ENCODE measurements at regions not wholly inside any gene's neighbourhood (a gene's known extent, or its start where the extent isn't known, plus 50 kb on each side); places are given as distances from the start of the nearest gene placed in this dataset.
"Not testable (repeated sequence)": the region's sequence is repeated elsewhere in the genome, so short reads cannot be mapped to it uniquely, and the experiment has no call there.

DNA sequence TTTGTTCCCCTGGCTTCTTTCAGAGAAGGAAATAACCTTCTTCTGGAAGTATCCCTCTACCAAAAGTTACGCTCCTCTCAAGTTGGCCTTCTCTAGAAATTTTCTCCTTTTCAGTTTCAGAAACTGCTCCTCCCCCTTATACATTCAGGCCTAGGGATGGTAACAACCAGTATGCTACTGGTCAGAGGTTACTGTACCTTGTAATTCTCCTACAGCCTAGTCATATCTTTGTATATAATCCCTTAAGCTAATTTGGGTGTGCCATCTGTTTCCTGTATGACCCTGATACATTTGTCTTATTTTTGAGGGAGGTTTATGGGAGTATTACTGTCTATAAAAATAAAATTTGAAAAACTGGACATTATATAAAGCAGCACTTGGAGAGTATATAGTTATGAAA, 98.0 kb upstream of the NOTCH2NLA start:
- not testable (repeated sequence) for DNase-seq (ENCODE audit: low read depth in 2 of 2)

DNA sequence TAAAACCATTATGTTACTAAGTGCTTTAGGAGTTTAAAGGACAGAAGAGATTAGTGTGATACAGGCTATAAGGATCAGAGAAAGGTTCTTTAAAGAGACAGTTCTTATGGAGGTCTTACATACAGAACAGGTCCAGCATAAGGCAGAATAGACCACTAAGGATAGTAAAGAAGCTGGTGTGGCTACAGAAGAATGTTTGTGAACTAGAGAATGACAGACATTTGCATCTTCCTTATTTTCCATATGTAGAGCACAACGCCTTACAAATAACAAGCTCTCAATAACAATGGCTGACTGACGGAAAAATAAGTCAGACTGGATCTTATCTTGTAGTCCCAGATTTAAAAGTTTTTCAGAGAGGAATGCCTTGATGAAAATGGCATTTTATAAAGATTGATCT, 95.6 kb upstream of the NOTCH2NLA start:
- DNase-seq (ENCODE audit: low read depth in 2 of 2) = not testable (repeated sequence)

DNA sequence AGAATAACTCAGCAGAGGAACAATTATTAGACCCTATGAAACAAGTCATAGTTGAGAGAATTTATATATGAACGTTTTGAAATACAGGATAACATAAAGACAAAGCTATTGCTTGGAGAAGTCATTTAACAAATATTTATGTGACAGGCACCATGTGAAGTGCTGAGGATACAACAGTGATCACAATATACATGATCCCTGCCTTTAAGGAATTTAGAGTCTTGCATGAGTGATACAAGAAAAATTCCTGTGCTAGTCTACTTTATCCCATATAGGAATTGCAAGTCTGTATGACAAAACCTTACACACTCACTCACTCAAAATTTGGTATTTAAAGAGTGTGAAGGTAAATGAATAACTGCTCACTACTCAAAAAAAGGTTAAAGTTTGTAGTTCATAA, 94.5 kb upstream of the NOTCH2NLA start:
- not testable (repeated sequence) for DNase-seq (ENCODE audit: low read depth in 2 of 2)

DNA sequence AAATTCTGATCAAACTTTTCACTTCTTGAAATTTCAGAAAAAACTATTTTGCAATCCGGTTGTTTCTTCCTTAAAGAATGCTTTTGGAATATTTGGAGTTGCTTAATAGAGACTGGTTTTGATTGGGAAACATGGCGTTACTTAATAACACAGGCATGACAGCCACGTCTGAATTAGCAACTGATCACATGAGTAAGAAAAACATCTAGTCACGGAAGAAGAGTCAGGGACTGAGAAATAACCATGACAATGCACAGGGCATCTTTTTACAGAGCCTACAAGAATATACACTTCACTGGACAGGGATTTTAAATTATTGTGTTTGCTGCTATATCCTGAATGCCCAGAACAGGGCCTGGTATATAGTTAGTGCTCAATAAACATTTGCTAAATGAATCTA, 94.1 kb upstream of the NOTCH2NLA start:
- DNase-seq (ENCODE audit: low read depth in 2 of 2) = not testable (repeated sequence)

DNA sequence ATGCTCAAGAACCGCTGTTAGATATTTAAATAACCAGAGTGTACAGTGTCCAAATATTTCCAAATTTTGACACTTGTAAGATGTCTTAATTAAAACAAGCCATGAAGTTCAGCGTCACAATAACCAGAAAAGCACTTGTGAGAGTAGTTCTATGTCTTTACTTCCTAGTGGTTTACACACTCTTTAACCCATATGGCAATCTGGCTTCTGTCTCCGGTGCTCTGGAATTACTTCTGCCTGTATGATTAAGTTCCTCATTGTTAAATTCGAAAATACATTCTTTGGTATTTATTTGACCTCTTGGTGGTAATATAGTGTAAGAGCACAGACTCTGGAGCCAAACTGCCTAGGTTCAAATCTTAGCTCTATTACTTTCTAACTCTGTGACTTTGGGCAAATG, 89.9 kb upstream of the NOTCH2NLA start:
- not testable (repeated sequence) for DNase-seq (ENCODE audit: low read depth in 2 of 2)

DNA sequence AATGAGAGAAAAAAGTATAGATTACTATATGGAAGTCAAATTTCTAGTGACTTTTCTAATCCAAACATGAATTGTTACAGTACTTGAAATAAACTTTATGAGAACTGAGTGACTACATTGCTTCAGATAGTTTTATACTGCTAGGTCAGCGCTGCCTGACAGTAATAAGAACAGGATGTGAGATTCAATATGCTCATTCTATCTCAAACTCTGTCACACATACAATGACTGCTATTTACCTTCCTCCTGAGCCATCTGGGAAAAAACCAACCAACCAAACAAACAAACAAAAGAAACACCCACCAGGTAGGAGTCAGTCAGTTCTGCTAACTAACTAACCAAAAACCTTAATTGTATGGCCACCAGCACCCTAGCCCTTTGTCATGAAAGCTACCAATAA, 89.0 kb upstream of the NOTCH2NLA start:
- DNase-seq (ENCODE audit: low read depth in 2 of 2) = not testable (repeated sequence)

DNA sequence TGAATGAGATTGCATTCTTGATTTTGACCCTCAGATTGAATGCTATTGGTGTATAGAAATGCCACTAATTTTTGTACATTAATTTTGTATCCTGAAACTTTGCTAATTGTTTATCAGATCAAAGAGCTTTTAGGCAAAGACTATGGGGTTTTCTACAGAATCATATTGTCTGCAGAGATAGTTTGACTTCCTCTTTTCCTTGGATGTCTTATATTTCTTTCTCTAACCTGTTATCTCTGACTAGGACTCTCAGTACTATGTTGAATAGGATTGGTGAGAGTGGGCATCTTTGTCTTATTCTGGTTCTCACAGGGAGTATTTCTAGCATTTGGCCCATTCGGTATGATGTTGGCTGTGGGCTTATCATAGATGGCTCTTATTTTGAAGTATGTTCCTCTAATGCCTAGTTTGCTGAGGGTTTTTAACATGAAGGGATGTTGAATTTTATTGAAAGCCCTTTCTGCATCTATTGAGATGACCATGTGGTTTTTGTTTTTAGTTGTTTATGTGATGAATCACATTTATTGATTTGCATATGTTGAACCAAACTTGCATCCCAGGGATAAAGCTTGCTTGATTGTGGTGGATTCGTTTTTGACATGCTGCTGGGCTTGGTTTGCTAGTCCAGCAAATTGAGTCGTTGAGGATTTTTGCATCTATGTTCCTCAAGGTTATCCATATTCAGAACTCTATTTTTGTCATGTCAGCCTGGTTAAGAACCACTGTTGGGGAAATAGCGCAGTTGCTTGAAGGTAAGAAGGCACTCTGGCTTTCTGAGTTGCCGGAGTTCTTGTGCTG, 85.8 kb upstream of the NOTCH2NLA start:
- DNase-seq (ENCODE audit: low read depth in 2 of 2) = not testable (repeated sequence)

DNA sequence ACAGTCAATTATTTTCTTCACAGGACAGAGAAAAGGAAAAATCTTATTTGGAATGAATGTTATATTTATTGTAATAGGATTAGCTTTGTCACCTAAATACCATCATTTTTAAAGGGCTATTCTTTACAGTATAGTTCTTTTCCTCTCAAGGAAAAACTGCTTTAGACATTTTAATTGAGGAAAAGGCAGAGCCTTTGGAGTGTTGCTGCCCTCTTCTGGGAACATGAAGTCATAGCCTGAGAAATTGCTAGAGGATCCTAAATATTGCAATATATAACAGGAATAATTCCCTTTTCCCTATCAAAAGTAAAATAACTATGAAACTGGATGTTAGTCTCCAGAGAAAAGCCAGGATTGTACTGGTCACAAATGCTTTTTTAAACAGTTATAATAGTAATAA, 81.8 kb upstream of the NOTCH2NLA start:
- not testable (repeated sequence) for DNase-seq (ENCODE audit: low read depth in 2 of 2)

DNA sequence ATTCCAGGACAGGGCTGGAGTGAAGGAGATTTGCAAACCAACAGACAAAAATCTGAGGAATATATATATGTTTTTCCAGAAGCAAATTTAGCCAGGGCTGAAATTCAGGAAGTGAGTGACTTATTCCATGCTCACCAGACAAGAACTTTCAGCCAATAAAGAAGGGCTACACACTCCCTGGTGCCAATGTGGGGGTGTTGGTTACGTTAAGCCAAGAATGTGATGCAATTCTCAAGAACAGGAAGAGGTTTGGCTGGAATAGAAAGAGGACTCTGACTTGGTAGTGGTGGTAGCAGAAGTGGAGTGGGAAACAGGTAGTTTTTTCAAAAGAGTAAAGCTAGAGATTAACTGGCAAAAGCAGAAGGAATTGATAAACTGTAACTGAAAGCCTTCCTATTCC, 80.6 kb upstream of the NOTCH2NLA start:
- DNase-seq (ENCODE audit: low read depth in 2 of 2) = not testable (repeated sequence)

DNA sequence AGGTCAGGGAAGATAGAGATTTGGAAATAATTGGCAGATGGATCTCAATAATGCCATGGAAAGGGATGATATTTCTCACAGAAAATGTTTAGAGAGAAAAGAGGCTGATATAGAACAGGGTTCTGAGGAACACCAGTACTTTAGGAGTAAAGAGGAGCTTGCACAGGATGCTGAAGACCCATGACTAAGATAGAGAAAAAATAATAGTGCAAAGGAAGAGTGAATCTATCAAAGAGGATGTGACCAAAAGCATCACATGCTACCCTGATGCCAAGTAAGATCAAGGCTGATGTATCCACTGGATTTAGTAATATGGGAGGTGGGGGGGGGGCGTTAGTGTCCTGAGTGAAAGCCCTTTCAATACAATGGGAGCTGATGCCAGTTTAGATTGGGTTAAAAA, 80.1 kb upstream of the NOTCH2NLA start:
- DNase-seq (ENCODE audit: low read depth in 2 of 2) = not testable (repeated sequence)

DNA sequence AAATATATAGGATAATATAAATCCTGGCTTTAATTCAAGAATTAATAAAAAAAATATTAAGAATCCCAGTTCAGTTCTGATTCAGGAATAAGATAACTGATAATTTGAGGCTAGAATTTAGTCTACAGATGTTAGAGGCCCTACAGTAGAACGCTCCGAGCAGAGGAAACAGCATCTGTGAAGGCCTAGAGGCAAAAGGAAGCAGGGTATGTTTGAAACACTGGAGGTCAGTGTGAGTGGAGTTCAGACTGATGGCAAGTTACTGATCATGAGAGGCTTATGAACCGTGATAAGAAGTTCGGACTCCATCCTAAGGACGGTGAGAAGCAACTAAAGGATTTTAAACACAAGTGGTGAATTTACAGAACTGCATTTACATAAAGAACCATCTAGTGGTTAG, 79.3 kb upstream of the NOTCH2NLA start:
- not testable (repeated sequence) for DNase-seq (ENCODE audit: low read depth in 2 of 2)

DNA sequence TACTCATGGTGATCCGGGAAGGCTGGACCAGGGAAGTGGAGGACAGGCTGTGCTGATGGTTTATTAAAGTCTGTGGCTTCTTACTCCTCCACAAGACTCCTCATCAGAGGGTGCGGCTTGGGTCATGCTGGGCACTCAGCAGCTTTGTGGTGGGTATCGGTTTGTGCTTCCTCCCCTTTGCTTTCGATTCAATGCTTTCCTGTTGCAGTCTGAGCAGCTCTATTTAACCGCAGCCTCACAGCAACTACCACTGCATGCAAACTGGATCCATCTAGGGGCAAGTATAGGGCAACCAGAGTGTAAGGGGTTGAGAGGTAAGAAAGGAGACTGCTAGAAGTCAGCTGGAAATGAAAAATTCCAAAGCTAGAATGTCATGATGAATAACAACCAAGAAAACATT, 78.8 kb upstream of the NOTCH2NLA start:
- DNase-seq (ENCODE audit: low read depth in 2 of 2) = not testable (repeated sequence)

DNA sequence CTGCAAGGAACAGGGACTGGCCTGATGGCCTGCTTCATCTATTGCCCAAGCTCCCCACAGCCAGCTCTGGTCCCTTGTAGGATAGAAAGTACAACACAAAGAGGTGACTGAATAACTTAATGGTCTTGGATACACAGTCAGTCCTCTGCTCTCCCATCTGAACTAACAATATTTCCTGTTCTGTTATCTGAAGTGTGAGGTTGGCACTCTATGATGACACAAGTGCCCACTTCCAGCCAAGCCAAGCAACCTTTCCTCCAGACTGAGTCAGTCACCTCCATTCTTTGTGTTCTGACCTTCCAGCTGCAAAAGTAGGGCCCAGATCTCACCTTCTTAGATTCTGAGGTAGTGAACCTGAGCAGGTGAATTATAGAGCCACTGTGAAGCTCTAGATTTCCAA, 77.8 kb upstream of the NOTCH2NLA start:
- DNase-seq (ENCODE audit: low read depth in 2 of 2) = not testable (repeated sequence)

DNA sequence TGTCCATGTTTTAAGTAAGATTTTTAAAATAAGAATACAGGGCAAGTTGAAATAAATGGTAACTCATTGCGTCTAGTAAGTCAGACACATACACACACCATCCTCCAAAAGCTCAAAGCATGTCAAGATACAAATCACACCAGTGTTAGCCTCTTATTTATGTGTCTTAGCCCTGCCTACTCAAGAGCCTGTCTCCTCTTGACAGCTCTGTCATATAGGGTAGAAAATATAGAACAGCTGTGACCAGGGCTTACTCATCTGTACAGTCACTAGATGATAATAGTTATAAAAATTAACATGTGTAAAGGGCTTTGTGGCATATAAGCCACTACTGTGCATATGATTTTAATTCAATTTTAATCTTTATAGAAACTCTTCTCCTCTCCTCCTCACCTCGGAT, 76.6 kb upstream of the NOTCH2NLA start:
- not testable (repeated sequence) for DNase-seq (ENCODE audit: low read depth in 2 of 2)

DNA sequence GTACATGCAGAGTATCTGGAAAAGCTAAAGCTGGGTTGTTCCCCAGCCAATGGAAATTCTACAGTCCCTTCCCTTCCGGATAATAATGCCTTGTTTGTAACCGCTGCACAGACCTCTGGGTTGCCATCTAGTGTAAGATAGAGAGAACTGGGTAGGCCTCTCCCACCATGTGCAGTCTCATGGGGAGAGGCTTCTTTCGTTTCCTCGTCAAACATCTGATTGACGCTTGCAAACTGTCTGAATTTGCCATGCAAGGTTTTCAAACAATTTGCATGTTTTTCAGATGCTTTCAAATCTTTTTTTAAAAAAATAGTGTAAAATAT, 69.7 kb upstream of the NOTCH2NLA start:
- DNase-seq (ENCODE audit: low read depth in 2 of 2) = not testable (repeated sequence)

DNA sequence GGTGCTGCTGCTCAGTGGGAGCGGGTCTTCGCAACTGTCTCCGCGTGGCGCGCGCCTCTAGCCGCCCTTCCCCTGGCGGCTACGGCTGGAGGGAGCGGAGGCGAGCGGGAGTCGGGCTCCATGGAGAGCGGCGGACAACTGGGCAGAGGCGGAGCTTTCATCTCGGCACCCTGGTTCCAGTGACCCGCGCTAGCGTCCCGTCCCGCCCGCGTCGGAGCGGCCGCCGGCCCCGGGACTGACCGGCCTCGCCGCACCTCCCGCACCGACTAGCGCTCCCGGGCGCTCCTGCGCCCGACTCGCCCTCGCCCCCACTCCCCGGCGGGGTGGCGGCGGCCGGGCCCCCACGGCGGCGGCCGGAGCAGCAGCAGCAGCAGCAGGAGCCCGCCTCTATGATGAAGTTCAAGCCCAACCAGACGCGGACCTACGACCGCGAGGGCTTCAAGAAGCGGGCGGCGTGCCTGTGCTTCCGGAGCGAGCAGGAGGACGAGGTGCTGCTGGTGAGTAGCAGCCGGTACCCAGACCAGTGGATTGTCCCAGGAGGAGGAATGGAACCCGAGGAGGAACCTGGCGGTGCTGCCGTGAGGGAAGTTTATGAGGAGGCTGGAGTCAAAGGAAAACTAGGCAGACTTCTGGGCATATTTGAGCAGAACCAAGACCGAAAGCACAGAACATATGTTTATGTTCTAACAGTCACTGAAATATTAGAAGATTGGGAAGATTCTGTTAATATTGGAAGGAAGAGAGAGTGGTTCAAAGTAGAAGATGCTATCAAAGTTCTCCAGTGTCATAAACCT, 69.2 kb upstream of the NOTCH2NLA start:
- not testable (repeated sequence) for DNase-seq (ENCODE audit: low read depth in 2 of 2)

DNA sequence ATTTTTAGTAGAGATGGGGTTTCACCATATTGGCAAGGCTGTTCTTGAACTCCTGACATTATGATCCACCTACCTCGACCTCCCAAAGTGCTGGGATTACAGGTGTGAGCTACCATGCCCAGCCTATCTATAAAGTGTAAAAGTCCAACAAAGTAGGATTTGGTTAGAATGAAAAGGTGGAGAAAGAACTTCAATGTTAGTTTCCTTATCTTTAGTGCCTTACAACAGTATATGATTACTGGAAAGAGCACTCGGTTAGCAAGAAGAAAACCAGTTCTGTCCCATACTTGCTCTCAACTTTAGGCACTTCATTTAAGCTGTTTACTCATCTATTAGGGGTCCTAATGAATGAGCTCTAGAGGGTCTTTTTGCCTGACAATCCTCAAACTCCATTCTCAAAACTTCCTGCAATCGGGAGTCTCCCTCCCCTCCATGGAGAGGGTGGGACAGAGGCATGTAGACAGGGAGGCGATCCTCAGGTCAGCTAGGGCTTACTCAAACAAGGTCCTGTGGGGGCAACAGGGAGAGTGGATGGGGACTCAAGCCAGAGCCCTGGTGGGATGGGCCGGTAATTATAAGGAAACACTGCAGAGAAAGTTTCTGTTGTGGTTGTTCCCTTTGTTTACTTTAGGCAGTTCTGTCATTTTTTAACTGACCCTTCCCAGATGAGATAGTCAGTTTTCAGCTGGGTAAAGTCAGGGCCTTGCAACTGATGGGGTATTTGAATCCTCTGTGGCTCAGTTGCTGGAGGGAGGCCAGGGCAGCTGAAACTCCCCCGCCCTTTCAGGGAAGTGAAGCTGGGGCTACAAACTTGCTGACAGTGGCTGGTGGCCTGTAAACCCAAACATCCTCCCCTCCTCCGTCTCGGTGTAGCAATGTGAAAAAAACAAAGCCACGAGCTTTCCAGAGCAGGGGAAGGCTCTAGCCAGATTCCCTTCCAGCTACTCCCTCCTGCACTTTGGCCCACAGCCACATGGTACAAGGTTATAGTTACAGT, 64.4 kb upstream of the NOTCH2NLA start:
- DNase-seq (ENCODE audit: low read depth in 2 of 2) = not testable (repeated sequence)

DNA sequence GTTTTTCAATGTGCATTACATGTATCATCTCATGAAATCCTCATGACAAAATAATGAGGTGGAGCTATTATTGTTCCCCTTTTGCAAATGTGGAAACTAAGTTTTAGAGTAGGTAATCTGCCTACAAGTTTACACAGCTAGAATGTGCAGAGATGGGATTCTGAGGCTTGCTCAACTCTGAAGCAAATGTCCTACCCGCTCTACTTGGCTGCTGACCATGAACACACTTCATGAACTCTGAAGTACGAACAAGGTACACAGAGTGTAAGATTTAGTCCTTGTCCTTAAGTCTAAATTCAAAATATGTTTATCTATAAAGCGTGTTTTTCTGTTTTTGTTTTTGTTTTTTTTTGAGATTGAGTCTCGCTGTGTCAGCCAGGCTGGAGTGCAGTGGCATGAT, 63.6 kb upstream of the NOTCH2NLA start:
- not testable (repeated sequence) for DNase-seq (ENCODE audit: low read depth in 2 of 2)

DNA sequence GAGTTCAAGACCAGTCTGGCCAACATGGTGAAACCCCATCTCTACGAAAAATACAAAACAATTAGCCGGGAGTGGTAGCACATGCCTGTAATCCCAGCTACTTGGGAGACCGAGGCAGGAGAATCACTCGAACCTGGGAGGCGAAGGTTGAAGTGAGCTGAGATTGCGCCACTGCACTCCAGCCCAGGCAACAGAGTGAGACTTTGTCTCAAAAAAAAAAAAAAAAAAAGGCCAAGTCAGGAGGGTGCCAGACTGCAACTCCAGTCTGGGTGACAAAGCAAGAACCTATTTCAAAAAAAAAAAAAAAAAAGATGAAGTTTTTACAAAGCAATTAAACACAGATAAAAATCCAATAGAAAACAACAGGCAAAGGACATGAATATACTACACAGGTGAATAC, 59.1 kb upstream of the NOTCH2NLA start:
- not testable (repeated sequence) for DNase-seq (ENCODE audit: low read depth in 2 of 2)

DNA sequence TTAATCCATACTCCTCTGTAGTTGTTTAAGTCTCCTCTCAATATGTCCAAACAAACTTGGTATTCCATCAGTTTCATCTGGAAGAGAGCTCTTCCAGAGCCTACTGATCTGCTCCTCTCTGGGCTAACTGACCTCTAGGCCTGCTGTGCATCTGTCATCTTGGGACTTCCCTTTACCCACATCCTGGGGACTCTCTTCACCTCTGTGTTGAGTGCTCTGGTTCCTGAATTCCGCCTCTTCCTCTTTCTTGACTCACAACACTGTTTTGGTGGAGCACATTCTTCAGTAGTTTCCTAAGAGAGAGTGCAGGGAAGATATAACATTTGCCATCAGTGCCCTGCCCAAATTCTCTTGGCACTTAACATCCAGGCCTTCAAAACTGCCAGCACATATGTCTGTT, 55.9 kb upstream of the NOTCH2NLA start:
- DNase-seq (ENCODE audit: low read depth in 2 of 2) = not testable (repeated sequence)

DNA sequence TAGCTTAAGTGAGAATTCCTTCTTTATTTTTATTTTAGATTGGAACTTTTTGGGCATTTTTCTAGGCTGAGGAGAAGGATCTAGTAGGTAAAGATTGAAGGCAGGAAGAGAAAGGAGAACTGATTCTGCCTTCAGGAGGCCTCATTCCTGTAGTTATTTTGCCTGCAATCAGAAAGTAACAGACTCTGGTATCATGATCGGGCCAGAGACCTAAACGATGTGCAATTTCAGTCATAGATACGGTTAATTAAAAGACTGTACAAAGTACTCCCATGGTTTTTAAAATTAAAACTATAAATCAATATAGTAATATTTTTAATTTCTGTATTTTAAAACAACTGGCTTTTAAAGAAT, 54.7 kb upstream of the NOTCH2NLA start:
- not testable (repeated sequence) for DNase-seq (ENCODE audit: low read depth in 2 of 2)

All from stimulated activated CD8-positive, alpha-beta memory T cell treated with anti-CD3 and anti-CD28 coated beads, Interleukin-15, amount 100 ng/mL, for 4 hours (primary cell).